SK-N-SH (cell line): ENCODE measurements at regions not wholly inside any gene's neighbourhood (a gene's known extent, or its start where the extent isn't known, plus 50 kb on each side); places are given as distances from the start of the nearest gene placed in this dataset.

Experiments
- CTCF ChIA-PET: fragments of 300-600, 350-600 bp; formaldehyde crosslinking; extraction: SDS; loops from one replicate; lab custom pipeline; 2021; lab: Yijun Ruan, JAX
- POLR2A ChIA-PET: fragments of 350-600 bp; sonication (Branson Sonifier 250); formaldehyde crosslinking; extraction: SDS; loops from one replicate; lab custom pipeline; 2020; ENCODE audit warnings: antibody characterized with exemption, inconsistent platforms; lab: Yijun Ruan, JAX
- DNase-seq: peaks from one replicate; pipeline ENCODE4 v3.0.0; 2012
- H2AFZ ChIP-seq: fragments of 200-600 bp; sonication (generic); 2 replicates; pipeline ENCODE4 v1.8.1; 2016; ENCODE audit warnings: antibody characterized with exemption, mild to moderate bottlenecking, low read depth
- H3F3A ChIP-seq: fragments of 200-600 bp; sonication (generic); replicated peaks from 2 replicates; pipeline ENCODE3; 2016; ENCODE audit warnings: antibody characterized with exemption, mild to moderate bottlenecking; ENCODE audit not compliant: insufficient read depth
- H3K27ac ChIP-seq, 2 experiments: fragments of 200-500 bp in 1 of 2; fragments of 200-600 bp in 1 of 2; sonication (Bioruptor generic) in 1 of 2; sonication (generic), shearing (Covaris generic) in 1 of 2; 2 replicates each; pipeline versions ENCODE4 v1.5.1 to v1.6.1; 2014 to 2016; ENCODE audit warnings: low read depth in 2 of 2, inconsistent platforms in 1 of 2, low read length in 1 of 2, mild to moderate bottlenecking in 1 of 2, mixed read lengths in 1 of 2
- H3K27me3 ChIP-seq: fragments of 200-600 bp; sonication (generic), shearing (Covaris generic); 2 replicates; pipeline ENCODE4 v1.6.1; 2016; ENCODE audit warnings: mixed run types; ENCODE audit not compliant: insufficient read depth
- H3K36me3 ChIP-seq, 2 experiments: fragments of 200-500 bp in 1 of 2; fragments of 200-600 bp in 1 of 2; sonication (Bioruptor generic) in 1 of 2; sonication (generic) in 1 of 2; replicated peaks in 1 of 2; 2 replicates each; pipeline versions ENCODE3 to v1.5.1; 2014 to 2016; ENCODE audit warnings: low read length in 1 of 2, mild to moderate bottlenecking in 1 of 2; ENCODE audit not compliant: insufficient read depth in 2 of 2, control insufficient read depth in 1 of 2
- H3K4me1 ChIP-seq, 2 experiments: fragments of 200-500 bp in 1 of 2; fragments of 200-600 bp in 1 of 2; sonication (Bioruptor generic) in 1 of 2; sonication (generic), shearing (Covaris generic) in 1 of 2; 2 replicates each; pipeline versions ENCODE4 v1.5.1 to v1.6.1; 2014 to 2016; ENCODE audit warnings: low read depth in 1 of 2, low read length in 1 of 2, mixed run types in 1 of 2; ENCODE audit not compliant: insufficient read depth in 2 of 2, control insufficient read depth in 1 of 2
- H3K4me2 ChIP-seq: fragments of 200-600 bp; sonication (generic), shearing (Covaris generic); 2 replicates; pipeline ENCODE4 v1.6.1; 2017; ENCODE audit warnings: mixed run types
- H3K4me3 ChIP-seq, 2 experiments: fragments of 200-500 bp in 1 of 2; fragments of 200-600 bp in 1 of 2; sonication (Bioruptor generic) in 1 of 2; sonication (generic), shearing (Covaris generic) in 1 of 2; 2 replicates each; pipeline versions ENCODE4 v1.5.1 to v1.8.1; 2014 to 2016; ENCODE audit warnings: low read depth in 2 of 2, inconsistent platforms in 1 of 2, low read length in 1 of 2, mild to moderate bottlenecking in 1 of 2, mixed read lengths in 1 of 2, moderate library complexity in 1 of 2
- H3K79me2 ChIP-seq: fragments of 200-600 bp; sonication (generic); 2 replicates; pipeline ENCODE4 v1.8.1; 2017; ENCODE audit warnings: mild to moderate bottlenecking; ENCODE audit not compliant: insufficient read depth
- H3K9ac ChIP-seq: fragments of 200-600 bp; sonication (generic); 2 replicates; pipeline ENCODE4 v1.6.1; 2017; ENCODE audit warnings: mixed run types
- H3K9me2 ChIP-seq: fragments of 200-600 bp; sonication (generic); 2 replicates; pipeline ENCODE4 v1.6.1; 2017; ENCODE audit warnings: mixed run types
- H3K9me3 ChIP-seq: fragments of 200-600 bp; sonication (generic); 2 replicates; pipeline ENCODE4 v1.6.1; 2017; ENCODE audit warnings: mixed run types, mild to moderate bottlenecking, moderate library complexity
- H4K20me1 ChIP-seq: fragments of 200-600 bp; sonication (generic); 2 replicates; pipeline ENCODE4 v1.6.1; 2017; ENCODE audit warnings: mild to moderate bottlenecking, mixed run types; ENCODE audit not compliant: insufficient read depth
- CHD2 ChIP-seq: fragments of 150-350 bp; IDR thresholded peaks from 2 replicates; pipeline ENCODE4 v1.6.1; 2018; ENCODE audit warnings: low read length; ENCODE audit not compliant: partially characterized antibody
- ELF1 ChIP-seq: IDR thresholded peaks from 2 replicates; pipeline ENCODE4 v1.4.0; 2012
- EP300 ChIP-seq, 2 experiments: IDR thresholded peaks; 2 replicates each; pipeline versions ENCODE4 v1.4.0 to v1.6.1; 2012; ENCODE audit warnings: borderline replicate concordance in 1 of 2, low read depth in 1 of 2, low read length in 1 of 2
- FOSL2 ChIP-seq: IDR thresholded peaks from 2 replicates; pipeline ENCODE4 v1.4.0; 2012; ENCODE audit warnings: low read depth, mild to moderate bottlenecking, moderate library complexity, borderline replicate concordance
- FOXJ3 ChIP-seq: sonication (generic); formaldehyde crosslinking; IDR thresholded peaks from 2 replicates; pipeline ENCODE4 v1.5.1; 2020; ENCODE audit warnings: mild to moderate bottlenecking, missing genetic modification reagents
- FOXM1 ChIP-seq: IDR thresholded peaks from 2 replicates; pipeline ENCODE4 v1.4.0; 2012; ENCODE audit warnings: low read depth, mild to moderate bottlenecking
- GABPA ChIP-seq: IDR thresholded peaks from 2 replicates; pipeline ENCODE4 v1.4.0; 2012; ENCODE audit warnings: low read depth, mild to moderate bottlenecking
- GATA2 ChIP-seq: sonication (generic); formaldehyde crosslinking; IDR thresholded peaks from 2 replicates; pipeline ENCODE4 v1.5.0; 2020; ENCODE audit warnings: mild to moderate bottlenecking, missing genetic modification reagents
- IRF3 ChIP-seq: fragments of 150-350 bp; IDR thresholded peaks from 2 replicates; pipeline ENCODE4 v1.6.1; 2016; ENCODE audit warnings: mild to moderate bottlenecking, low read depth, low read length
- RCOR1 ChIP-seq: fragments of 150-350 bp; IDR thresholded peaks from 2 replicates; pipeline ENCODE4 v1.6.1; 2017; ENCODE audit warnings: antibody characterized with exemption, low read length
- REST ChIP-seq: IDR thresholded peaks from 2 replicates; pipeline ENCODE4 v1.6.1; 2012; ENCODE audit warnings: mild to moderate bottlenecking, low read depth, low read length, moderate library complexity
- RFX5 ChIP-seq: IDR thresholded peaks from 2 replicates; pipeline ENCODE4 v1.6.1; 2012; ENCODE audit warnings: mild to moderate bottlenecking, improper control_type of control experiment, low read length
- RXRA ChIP-seq: IDR thresholded peaks from 2 replicates; pipeline ENCODE4 v1.4.0; 2012; ENCODE audit warnings: low read depth, mild to moderate bottlenecking, borderline replicate concordance
- SMC3 ChIP-seq: IDR thresholded peaks from 2 replicates; pipeline ENCODE4 v1.6.1; 2012; ENCODE audit warnings: low read depth, low read length, improper control_type of control experiment
- TEAD4 ChIP-seq: IDR thresholded peaks from 2 replicates; pipeline ENCODE4 v1.4.0; 2012; ENCODE audit warnings: mild to moderate bottlenecking, borderline replicate concordance; ENCODE audit not compliant: insufficient read depth
- WGBS: methylation state at CpG from one replicate; pipeline ENCODE4 v1.1.6; 2017; ENCODE audit warnings: low lambda C conversion rate; 5-methylcytosine and 5-hydroxymethylcytosine counted together
- TF ChIP-seq, protein P1 (sequence below): fragments of 200-600 bp; sonication (generic); IDR thresholded peaks from 2 replicates; pipeline ENCODE4 v1.6.1; 2017; ENCODE audit warnings: antibody characterized with exemption, mild to moderate bottlenecking, moderate library complexity

DNA sequence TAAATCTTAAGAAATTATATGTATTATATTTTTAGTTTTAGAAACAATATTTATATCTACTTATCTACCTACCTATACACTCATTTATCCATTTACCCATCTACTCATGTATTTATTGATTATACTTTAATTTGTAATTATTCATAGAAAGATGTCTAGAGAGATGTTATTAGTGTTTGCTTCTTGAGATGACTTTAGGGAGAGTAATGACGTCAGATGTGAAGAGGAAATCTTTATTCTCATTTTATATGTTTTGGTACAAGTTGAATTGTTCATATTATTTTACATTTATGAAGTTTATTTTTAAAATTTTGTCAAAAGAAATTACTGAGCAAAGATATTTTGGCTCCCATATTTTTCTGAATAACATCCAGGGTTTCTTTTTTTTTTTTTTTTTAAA lies 271.3 kb upstream of the SLC8A1 start:
- Histone ChIP-seq H3K9me2 (no peaks in the 10 kb centered on the region), H3K4me2 (no peak overlapping the region), H3K9ac (no peak overlapping the region), H3F3A (no peaks in the 10 kb centered on the region), H2AFZ (no peak overlapping the region), H3K36me3 (no peaks in the 10 kb centered on the region), H3K27me3 (no peaks in the 10 kb centered on the region), H3K9me3 (no peaks in the 10 kb centered on the region), H3K4me1 (no peaks in the 10 kb centered on the region; a peak in 1 of 4 replicates), H3K4me3 (no peak overlapping the region), H4K20me1 (no peaks in the 10 kb centered on the region), H3K79me2 (no peaks in the 10 kb centered on the region), H3K27ac (no peak overlapping the region)
- no peak for DNase-seq
- ChIA-PET POLR2A (no interaction called here), CTCF (no interaction called here)
- WGBS: 0% methylated on average over 1 of the region's 1 CpG
- TF ChIP-seq REST: no peak
- TF ChIP-seq RCOR1: no peak
- TF ChIP-seq GATA2 (CRISPR knock-in tag): no peak
- TF ChIP-seq GABPA: no peak
- TF ChIP-seq FOSL2: no peak
- no peak for TF ChIP-seq EP300 (IDR thresholded peaks at IDR 0.05; ENCODE audit: borderline replicate concordance in 1 of 2, low read depth in 1 of 2, low read length in 1 of 2)
- TF ChIP-seq RFX5: no peak
- no peak for TF ChIP-seq IRF3
- TF ChIP-seq FOXJ3 (CRISPR knock-in tag): no peak
- no peak for TF ChIP-seq SMC3
- no peak for TF ChIP-seq ELF1

- Histone ChIP-seq H3K4me3 (no peak overlapping the region), H3K27me3 (no peaks in the 10 kb centered on the region), H2AFZ (no peak overlapping the region), H3K9ac (no peak overlapping the region), H4K20me1 (no peaks in the 10 kb centered on the region), H3K9me2 (no peaks in the 10 kb centered on the region), H3K4me2 (no peak overlapping the region), H3K4me1 (no peaks in the 10 kb centered on the region), H3K9me3 (no peaks in the 10 kb centered on the region), H3K36me3 (no peaks in the 10 kb centered on the region), H3K79me2 (no peaks in the 10 kb centered on the region), H3F3A (no peaks in the 10 kb centered on the region), H3K27ac (no peak overlapping the region)
- no peak for DNase-seq
- CTCF ChIA-PET: interaction anchor here (0.8 to 1.1 kb wide), 3 partner anchors 10 to 974 kb away, joined by 3 read pairs; no protein-coding TSS in a partner anchor
- WGBS: 40% methylated on average over 3 of the region's 3 CpGs
- POLR2A ChIA-PET: no interaction called here
- TF ChIP-seq RXRA (no peak), IRF3 (no peak), CHD2 (no peak), FOSL2 (no peak), TEAD4 (no peak), RCOR1 (no peak), FOXM1 (no peak)
- TF ChIP-seq, protein P1, sequence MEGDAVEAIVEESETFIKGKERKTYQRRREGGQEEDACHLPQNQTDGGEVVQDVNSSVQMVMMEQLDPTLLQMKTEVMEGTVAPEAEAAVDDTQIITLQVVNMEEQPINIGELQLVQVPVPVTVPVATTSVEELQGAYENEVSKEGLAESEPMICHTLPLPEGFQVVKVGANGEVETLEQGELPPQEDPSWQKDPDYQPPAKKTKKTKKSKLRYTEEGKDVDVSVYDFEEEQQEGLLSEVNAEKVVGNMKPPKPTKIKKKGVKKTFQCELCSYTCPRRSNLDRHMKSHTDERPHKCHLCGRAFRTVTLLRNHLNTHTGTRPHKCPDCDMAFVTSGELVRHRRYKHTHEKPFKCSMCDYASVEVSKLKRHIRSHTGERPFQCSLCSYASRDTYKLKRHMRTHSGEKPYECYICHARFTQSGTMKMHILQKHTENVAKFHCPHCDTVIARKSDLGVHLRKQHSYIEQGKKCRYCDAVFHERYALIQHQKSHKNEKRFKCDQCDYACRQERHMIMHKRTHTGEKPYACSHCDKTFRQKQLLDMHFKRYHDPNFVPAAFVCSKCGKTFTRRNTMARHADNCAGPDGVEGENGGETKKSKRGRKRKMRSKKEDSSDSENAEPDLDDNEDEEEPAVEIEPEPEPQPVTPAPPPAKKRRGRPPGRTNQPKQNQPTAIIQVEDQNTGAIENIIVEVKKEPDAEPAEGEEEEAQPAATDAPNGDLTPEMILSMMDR: no peak
These were observed 273.1 kb upstream of the SLC8A1 start for GRCh38 chr2:40725040-40725439.
